CD1c-positive myeloid dendritic cell (primary cell): ENCODE measurements at regions not wholly inside any gene's neighbourhood (a gene's known extent, or its start where the extent isn't known, plus 50 kb on each side); places are given as distances from the start of the nearest gene placed in this dataset.

Source experiments
- DNase-seq: peaks from one replicate; pipeline ENCODE4 v3.0.0-alpha.2; 2016; ENCODE audit errors: extremely low spot score

GRCh38 chrX:40485102-40485826 lies 95.5 kb upstream of the ATP6AP2 start:
- DNase-seq, result no peak

GRCh38 chrX:40484408-40485091 lies 96.2 kb upstream of the ATP6AP2 start:
- no peak for DNase-seq

GRCh38 chrX:40483502-40483901 lies 97.3 kb upstream of the ATP6AP2 start:
- no peak for DNase-seq

- peak; percentile 28 for DNase-seq
These were observed 100.9 kb upstream of the ATP6AP2 start for GRCh38 chrX:40479777-40480318.

- no peak for DNase-seq
These were observed 102.2 kb upstream of the ATP6AP2 start for GRCh38 chrX:40478474-40479065.

- DNase-seq, result no peak
These were observed 103.8 kb upstream of the ATP6AP2 start for GRCh38 chrX:40476958-40477357.

GRCh38 chrX:40474645-40475044 lies 106.1 kb upstream of the ATP6AP2 start:
- no peak for DNase-seq

GRCh38 chrX:40474205-40474626 lies 106.6 kb upstream of the ATP6AP2 start:
- DNase-seq, result no peak

GRCh38 chrX:40473460-40474204 lies 107.1 kb upstream of the ATP6AP2 start:
- DNase-seq, result no peak

GRCh38 chrX:40471965-40472648 lies 108.7 kb upstream of the ATP6AP2 start:
- DNase-seq, result no peak

GRCh38 chrX:40470830-40471429 lies 109.8 kb upstream of the ATP6AP2 start:
- DNase-seq, result no peak

GRCh38 chrX:40469316-40469715 lies 111.5 kb upstream of the ATP6AP2 start:
- DNase-seq, result no peak

GRCh38 chrX:40468033-40468846 lies 112.5 kb upstream of the ATP6AP2 start:
- DNase-seq, result peak; percentile 27

- peak; percentile 18 for DNase-seq
These were observed 113.3 kb upstream of the ATP6AP2 start for GRCh38 chrX:40467454-40467853.

- no peak for DNase-seq
These were observed 114.8 kb upstream of the ATP6AP2 start for GRCh38 chrX:40465735-40466551.

GRCh38 chrX:40462795-40463194 lies 118.0 kb upstream of the ATP6AP2 start:
- no peak for DNase-seq

GRCh38 chrX:40460926-40461325 lies 119.8 kb upstream of the ATP6AP2 start:
- no peak for DNase-seq

- DNase-seq, result no peak
These were observed 121.1 kb upstream of the ATP6AP2 start for GRCh38 chrX:40459571-40460158.

- peak; percentile 44 for DNase-seq
These were observed 123.4 kb upstream of the ATP6AP2 start for GRCh38 chrX:40457406-40457805.
